Ascending aorta (tissue), 2 donors: ENCODE measurements at regions not wholly inside any gene's neighbourhood (a gene's known extent, or its start where the extent isn't known, plus 50 kb on each side); places are given as distances from the start of the nearest gene placed in this dataset.

ENCODE experiments used
- DNase-seq, 2 donors: peaks; one replicate each; pipeline ENCODE4 v3.0.0-alpha.2; 2019; ENCODE audit warnings: low spot score in 2 of 2
- H3K27ac ChIP-seq, 2 donors: fragments of 200-600 bp; sonication (generic); one replicate each; pipeline ENCODE4 v1.5.1; 2016 to 2017; ENCODE audit warnings: mild to moderate bottlenecking in 1 of 2
- H3K27me3 ChIP-seq: fragments of 200-600 bp; sonication (generic); one replicate; pipeline ENCODE4 v1.5.1; 2017
- H3K36me3 ChIP-seq, 2 donors: fragments of 200-600 bp; sonication (generic); one replicate each; pipeline ENCODE4 v1.5.1; 2016
- H3K4me1 ChIP-seq, 2 donors: fragments of 200-600 bp; sonication (generic); one replicate each; pipeline ENCODE4 v1.5.1; 2016 to 2017; ENCODE audit warnings: mild to moderate bottlenecking in 1 of 2
- H3K4me3 ChIP-seq, 2 donors: fragments of 200-600 bp; sonication (generic); one replicate each; pipeline ENCODE4 v1.5.1; 2016 to 2017; ENCODE audit warnings: mild to moderate bottlenecking in 1 of 2
- H3K9me3 ChIP-seq, 2 donors: fragments of 200-600 bp; sonication (generic); one replicate each; pipeline ENCODE4 v1.5.1; 2016
- CTCF ChIP-seq, 3 experiments: fragments of 200-600 bp in 2 of 3; fragments of 450-650 bp in 1 of 3; sonication (generic) in 2 of 3; IDR thresholded peaks; one replicate each; pipeline ENCODE4 v1.5.1; 2016 to 2019; ENCODE audit warnings: antibody characterized with exemption in 3 of 3, mild to moderate bottlenecking in 1 of 3, moderate library complexity in 1 of 3
- intact Hi-C: fragments of 100-400 bp; cut with DNase I; formaldehyde crosslinking; loops from one replicate; pipeline ENCODE4 v1.15.1; 2023

DNA sequence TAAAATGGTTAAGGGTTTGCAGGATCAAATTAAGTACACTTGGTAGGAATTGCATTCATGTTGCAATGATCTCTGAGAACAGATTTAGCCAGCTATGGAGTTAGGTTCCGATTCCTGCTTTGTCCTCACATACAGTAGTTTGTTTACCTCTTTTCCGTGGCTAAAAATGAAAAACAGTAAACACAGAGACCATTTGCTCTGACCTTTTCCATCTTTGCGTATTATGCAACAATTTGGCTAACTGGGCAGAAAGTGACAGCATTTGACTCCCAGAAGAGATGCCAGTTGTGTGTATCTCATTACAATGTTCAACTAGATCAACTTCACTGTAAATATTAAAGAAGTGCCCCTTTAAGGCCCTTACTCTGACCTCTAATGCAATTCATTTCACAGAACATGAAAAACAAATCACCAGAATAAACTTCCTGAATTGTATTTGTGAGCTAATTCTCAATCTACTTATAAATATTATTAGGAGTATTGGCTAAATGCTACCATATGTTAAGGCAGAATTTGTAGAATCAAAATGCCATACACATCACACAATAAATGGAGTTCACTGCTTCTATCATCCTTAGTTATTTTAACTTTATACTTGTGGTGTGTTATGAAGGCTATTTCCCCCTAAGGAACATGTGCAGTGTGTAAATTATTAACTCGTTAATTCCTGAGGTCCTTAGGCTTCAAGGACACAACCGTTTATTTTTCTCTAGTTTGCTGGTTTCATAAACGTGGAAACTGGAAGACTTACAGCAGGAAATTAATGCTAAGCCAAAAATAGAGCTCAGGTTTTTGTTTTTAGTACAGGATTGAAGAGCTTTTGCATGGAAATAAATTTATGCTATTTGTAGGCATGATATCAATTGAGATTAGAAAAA is 380.7 kb upstream of the CITED2 start:
- H3K36me3 ChIP-seq = no peaks in the 10 kb centered on the region
- intact Hi-C loops = no loop called here
- H3K27ac ChIP-seq = peak overlapping the region in 1 of 2 donors; percentile 15
- H3K4me1 ChIP-seq = peaks cover 0 to 16% of the 10 kb centered on the region in 2 donors
- no peak for TF ChIP-seq CTCF (IDR thresholded peaks at IDR 0.05)
- no peaks in the 10 kb centered on the region for H3K9me3 ChIP-seq
- H3K4me3 ChIP-seq = no peak overlapping the region
- DNase-seq = no peak
- no peaks in the 10 kb centered on the region for H3K27me3 ChIP-seq

GRCh38 chr6:139753198-139753861 is 378.9 kb upstream of the CITED2 start:
- Histone ChIP-seq H3K27ac (no peak overlapping the region), H3K4me1 (peaks cover 0 to 14% of the 10 kb centered on the region in 2 donors), H3K27me3 (no peaks in the 10 kb centered on the region), H3K36me3 (no peaks in the 10 kb centered on the region), H3K9me3 (no peaks in the 10 kb centered on the region), H3K4me3 (no peak overlapping the region)
- no peak for DNase-seq
- no peak for TF ChIP-seq CTCF (IDR thresholded peaks at IDR 0.05)
- intact Hi-C loops = no loop called here

DNA sequence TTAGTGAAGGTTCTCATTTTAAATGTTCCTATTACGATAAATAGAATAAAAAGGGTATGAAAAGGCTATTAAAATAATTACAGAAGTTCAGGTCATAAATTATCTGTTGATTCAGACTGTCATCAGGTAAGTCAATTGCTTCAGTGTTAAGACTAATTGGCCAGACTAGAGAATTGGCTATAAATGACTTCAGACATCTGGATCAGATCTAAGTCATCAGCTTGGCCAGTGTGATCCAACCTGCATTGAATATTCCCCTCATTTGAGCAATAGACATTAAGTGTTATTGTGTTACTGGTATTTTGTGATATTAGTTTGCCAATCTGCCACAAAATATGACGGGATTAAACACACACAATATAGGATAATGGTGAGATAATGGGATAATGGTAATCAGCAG is 377.6 kb upstream of the CITED2 start:
- no peaks in the 10 kb centered on the region for H3K36me3 ChIP-seq
- no peak for DNase-seq
- intact Hi-C loops = no loop called here
- no peak for TF ChIP-seq CTCF (IDR thresholded peaks at IDR 0.05)
- H3K9me3 ChIP-seq = no peaks in the 10 kb centered on the region
- H3K27ac ChIP-seq = no peak overlapping the region
- H3K4me3 ChIP-seq = no peak overlapping the region
- no peaks in the 10 kb centered on the region for H3K27me3 ChIP-seq
- H3K4me1 ChIP-seq = peaks cover 0 to 11% of the 10 kb centered on the region in 2 donors

GRCh38 chr6:139751179-139751578 is 376.7 kb upstream of the CITED2 start:
- intact Hi-C loops = no loop called here
- no peak for DNase-seq
- no peak for TF ChIP-seq CTCF (IDR thresholded peaks at IDR 0.05)

GRCh38 chr6:139748353-139749146 is 374.1 kb upstream of the CITED2 start:
- no peak overlapping the region for H3K27ac ChIP-seq
- no peak overlapping the region for H3K4me3 ChIP-seq
- no peak for DNase-seq
- no peaks in the 10 kb centered on the region for H3K9me3 ChIP-seq
- H3K27me3 ChIP-seq = no peaks in the 10 kb centered on the region
- H3K4me1 ChIP-seq = peaks cover 0 to 4% of the 10 kb centered on the region in 2 donors
- intact Hi-C loops = no loop called here
- H3K36me3 ChIP-seq = no peaks in the 10 kb centered on the region
- TF ChIP-seq CTCF (IDR thresholded peaks at IDR 0.05) = no peak

More at GRCh38 chr6:139751179-139751578, 376.7 kb upstream of the CITED2 start:
- Histone ChIP-seq H3K36me3 (no peaks in the 10 kb centered on the region), H3K27me3 (no peaks in the 10 kb centered on the region), H3K4me1 (peaks cover 0 to 11% of the 10 kb centered on the region in 2 donors), H3K4me3 (no peak overlapping the region), H3K27ac (no peak overlapping the region), H3K9me3 (no peaks in the 10 kb centered on the region)
